ENCODE measurements at regions not wholly inside any gene's neighbourhood (a gene's known extent, or its start where the extent isn't known, plus 50 kb on each side); places are given as distances from the start of the nearest gene placed in this dataset.

- no peak for DNase-seq
Measured at GRCh38 chr14:97273540-97273939, 476.4 kb downstream of the VRK1 start.

DNA sequence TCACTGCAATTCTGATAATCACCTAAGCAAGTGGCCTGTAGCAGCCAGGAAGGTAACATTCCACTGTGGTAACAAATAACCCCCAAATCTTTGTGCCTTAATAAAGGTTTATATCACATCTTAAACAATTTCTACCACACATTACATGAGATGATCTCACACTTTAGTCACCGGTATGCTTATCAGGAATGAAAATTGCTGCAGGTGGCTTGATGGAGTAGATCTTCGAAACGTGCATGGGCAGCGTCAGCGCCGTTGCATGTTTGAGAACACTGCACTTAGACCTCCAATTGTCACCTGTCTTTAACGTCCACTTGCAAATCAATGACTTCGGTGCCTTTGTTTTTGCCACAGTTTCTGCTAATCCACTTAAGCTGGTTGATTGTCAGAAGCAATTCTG is 477.4 kb downstream of the VRK1 start:
- DNase-seq: no peak

- no peak for DNase-seq
Measured at GRCh38 chr14:97275276-97275675, 478.1 kb downstream of the VRK1 start.

DNA sequence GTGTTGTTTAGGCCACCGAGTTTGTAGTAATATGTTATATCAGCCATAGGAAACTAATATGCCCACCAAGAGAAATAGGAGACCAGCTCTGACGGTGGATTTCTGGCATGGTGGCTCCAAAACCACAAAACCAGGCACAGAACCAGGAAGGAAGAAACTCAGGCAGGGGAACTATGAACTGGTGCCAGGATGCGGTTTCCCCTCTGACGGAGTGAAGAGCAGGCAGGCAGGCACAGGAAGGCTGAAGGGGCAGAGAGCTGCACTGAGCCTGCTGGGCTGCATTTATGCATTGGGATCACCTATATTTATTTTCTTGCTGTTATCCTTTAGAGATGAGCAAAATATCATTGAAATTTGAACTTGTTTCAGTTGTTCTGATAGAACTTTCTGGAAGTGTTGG is 479.4 kb downstream of the VRK1 start:
- peak; percentile 18 for DNase-seq

DNA sequence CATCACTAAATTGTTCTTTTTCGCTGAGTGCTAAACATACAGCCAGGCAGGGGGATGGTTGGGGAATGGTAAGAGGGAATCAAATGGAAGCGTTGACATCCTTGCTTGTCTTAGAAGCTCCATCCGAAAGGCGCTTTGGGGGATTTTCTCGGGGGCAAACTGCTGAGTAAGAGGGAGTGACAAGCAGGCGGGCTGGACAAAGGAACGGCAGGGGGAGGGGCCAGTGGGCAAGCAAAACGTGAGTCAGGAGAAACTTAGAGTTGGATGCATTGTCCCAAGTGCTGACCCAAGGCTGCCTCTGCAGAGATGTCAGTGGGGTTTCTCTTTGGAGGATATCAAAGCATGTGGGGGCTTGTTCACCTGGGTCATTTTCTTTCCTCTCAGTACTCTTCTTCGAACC is 480.5 kb downstream of the VRK1 start:
- no peak for DNase-seq

- no peak for DNase-seq
Measured at GRCh38 chr14:97280526-97280925, 483.3 kb downstream of the VRK1 start.

DNA sequence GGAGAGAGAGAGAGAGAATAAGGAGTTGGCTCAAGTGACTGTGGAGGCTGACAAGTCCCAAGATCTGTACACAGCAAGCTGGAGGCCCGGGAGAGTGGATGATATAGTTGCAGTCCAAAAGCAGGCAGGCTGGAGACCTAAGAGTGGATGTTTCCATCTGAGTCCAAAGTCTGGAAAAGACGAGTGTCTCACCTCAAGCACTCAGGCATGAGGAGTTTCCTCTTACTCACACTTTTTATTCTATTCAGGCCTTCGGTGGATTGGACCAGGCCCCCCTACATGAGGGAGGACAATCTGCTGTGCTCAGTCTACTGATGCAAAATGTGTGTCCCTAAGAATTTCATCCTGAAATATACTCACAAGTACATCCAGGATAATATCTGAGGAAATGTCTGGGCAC is 484.6 kb downstream of the VRK1 start:
- no peak for DNase-seq

- no peak for DNase-seq
Measured at GRCh38 chr14:97282210-97283004, 485.2 kb downstream of the VRK1 start.

DNA sequence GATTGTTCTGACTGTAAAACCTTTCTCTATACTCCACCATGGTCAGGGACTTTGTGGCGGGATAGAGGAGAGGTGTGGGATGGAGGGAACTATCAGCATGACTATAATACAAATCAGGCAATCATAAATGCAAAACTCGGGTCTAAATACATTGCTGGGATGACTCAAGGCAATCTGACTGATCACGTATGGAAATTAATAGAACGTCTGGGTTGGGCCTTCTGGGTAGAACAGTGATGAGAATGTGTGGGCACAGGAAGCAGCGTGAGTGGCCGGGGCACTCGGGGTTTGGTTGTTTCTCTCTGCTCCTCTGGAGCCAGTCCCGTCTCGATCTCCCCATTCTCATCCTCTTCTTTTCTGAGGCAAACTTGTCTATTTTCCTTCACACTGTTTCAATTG is 485.8 kb downstream of the VRK1 start:
- DNase-seq: no peak

DNA sequence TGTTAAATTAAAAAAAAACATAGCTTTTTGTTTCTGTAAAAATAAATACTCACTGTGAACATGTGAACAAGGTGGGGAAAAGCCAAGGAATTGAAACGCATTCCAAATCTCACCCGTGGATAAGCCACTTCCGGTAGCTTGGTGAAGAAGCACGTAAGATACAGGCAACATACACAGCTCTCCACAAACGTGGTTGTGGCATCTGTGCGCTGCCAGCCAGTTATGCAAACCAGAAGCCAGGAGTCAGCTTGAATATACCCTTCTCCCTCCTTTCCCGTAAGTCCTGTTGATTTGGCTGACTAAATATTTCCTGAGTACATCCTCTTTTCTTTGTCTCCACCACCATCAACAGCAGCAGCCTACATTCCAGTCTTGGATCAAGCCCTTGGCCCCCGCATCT is 486.2 kb downstream of the VRK1 start:
- no peak for DNase-seq

DNA sequence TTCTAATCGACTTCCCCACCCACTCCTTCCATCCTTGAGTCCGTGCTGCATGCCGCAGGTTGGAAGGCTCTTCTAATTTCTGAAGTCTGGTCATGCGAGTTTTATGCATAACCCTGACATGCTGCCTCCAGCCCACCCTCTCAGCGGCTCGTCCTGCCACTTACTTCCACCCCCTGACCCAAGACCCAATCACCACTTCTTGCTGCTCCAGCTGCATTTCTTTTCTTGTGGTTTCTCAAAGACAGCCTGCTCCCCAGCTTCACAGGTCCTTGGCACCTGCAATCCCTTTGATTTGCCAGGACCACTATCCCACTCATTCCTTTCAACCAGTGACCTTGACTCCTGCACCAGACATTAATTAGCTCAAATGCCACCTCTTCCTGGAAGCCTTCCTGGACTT is 486.7 kb downstream of the VRK1 start:
- DNase-seq: no peak

DNA sequence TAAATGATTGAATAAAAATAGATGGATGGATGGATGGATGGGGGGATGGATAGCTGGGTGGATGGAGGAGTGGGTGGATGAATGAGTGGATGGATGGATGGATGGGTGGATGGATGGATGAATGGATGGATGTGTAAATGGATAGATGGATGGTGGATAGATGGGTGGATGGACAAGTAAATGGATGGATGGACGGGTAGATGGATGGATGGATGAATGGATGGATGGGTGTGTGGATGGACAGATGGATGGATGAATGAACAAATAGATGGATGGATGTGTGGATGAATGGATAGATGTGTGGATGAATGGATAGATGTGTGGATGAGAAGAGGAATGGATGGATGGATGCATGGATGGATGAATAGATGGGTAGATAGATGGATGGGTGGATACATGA is 490.8 kb downstream of the VRK1 start:
- DNase-seq: no peak

DNA sequence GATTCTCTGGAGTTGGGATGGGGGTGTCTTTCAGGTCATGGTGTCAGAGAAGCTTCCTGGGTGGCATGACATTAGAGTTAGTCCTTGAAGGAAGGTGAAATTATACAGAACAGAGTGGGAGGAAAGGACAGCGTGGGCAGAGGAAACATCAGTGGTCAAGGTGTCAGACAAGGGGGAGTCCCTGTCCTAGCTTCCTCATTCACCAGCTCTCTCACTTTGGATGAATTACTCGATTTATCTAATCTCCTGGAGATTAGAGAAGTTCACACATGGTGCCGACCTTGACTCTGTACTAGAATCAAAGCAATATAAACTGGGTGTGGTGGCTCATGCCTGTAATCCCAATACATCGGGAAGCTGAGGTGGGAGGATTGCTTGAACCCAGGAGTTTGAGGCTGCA is 492.9 kb downstream of the VRK1 start:
- DNase-seq: no peak

GRCh38 chr14:97290977-97291376 is 493.8 kb downstream of the VRK1 start:
- no peak for DNase-seq

GRCh38 chr14:97293659-97294058 is 496.5 kb downstream of the VRK1 start:
- DNase-seq: no peak

GRCh38 chr14:97295108-97295710 is 498.0 kb downstream of the VRK1 start:
- DNase-seq: no peak

GRCh38 chr14:97296176-97296575 is 499.0 kb downstream of the VRK1 start:
- DNase-seq: no peak

DNA sequence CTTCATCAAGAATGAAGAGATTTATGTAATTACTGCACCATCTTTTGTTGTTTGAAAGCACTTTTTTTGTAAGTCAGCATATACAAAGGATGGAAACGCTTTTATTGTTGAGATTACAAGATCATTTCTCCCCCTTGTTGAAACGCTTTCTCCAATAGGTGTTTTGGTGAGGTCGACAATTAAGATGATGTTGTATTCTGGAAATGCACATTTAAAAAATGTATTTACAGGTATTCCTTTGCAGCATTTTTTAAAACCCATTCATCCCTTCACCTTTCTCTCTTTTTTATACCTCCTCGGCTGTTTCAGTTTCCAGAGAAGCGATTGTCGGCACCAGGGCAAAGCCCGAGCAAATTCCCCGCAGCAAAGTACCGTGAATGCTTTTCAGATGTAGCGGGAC is 499.9 kb downstream of the VRK1 start:
- DNase-seq: no peak

DNA sequence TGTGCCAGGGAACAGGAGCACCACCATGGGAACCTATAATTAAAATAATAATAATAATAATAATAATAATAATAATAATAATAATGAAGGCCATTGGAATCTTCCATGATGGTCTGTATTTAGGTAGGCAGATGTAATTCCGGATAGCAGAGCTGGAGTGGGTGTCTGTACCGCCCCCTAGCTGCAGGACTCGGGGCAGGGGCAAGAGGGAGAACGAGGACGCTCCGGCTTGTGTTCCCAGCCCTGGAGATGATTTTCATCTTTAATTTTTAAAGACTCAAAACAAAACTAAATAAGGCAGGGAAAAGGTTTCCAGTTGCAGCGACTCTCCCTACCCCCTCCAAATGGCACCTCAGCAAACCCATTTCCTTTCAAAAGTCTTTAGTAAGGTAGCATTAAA is 501.1 kb downstream of the VRK1 start:
- DNase-seq: no peak

- no peak for DNase-seq
Measured at GRCh38 chr14:97298736-97299135, 501.6 kb downstream of the VRK1 start.

GRCh38 chr14:97299661-97300060 is 502.5 kb downstream of the VRK1 start:
- peak; percentile 52 for DNase-seq

GRCh38 chr14:97301931-97302559 is 504.9 kb downstream of the VRK1 start:
- no peak for DNase-seq

DNA sequence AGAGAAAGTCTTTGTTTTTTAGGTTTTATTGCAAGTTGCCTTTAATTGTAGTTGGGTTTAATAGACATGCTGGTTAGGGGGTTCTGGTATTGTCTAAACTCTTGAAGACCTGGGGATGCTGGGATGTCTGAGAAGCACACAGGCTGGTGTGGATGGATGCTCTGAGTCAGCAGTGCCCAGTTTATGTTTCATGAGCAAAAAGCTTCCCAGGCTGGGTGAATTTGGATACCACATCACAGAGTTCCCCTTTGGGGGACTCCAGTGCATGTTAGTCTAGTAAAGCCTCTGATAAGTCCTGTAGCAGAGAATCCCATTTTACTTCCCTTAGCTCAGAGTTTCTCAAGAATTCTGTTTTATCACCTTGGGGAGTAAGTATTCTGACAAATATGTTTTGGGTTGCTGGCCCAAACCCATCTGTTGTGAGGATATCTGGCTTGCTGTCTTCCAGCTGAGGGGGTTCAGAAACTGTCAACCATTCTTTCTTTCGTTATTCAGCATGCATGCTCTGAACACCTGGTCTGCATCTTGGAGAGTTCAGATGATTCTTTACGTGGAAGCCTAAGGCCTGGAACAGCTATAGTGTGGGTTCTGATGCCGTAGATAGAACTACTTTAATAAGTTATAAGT is 509.1 kb downstream of the VRK1 start:
- DNase-seq: no peak

DNA sequence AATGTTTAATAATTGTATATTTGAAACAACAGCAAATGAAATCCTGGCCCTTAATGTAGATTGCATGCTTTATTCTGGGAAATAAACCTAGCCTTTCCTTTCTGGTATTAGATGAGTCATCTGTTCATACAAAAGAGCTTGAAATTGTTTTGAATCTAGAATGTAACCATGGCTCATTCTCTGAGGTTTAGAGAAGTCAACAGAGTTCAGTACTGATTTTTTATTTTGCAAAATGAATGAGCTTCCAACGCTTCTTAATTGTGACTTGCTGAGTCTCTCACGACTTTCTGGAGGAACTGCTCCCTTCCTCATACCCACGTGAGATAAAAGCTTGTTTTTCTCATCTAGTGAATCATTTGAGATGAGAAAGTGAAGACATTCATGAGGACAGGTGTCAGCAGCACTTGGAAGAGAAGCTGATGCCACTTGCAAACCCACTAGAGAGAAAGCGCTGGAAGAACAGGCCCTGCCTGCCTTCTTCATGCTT is 509.6 kb downstream of the VRK1 start:
- DNase-seq: no peak

Measured in CD4-positive, alpha-beta T cell treated with Interleukin-10 for 1 hour (primary cell).